Thyroid gland (tissue), 4 donors: ENCODE measurements at regions not wholly inside any gene's neighbourhood (a gene's known extent, or its start where the extent isn't known, plus 50 kb on each side); places are given as distances from the start of the nearest gene placed in this dataset.
"Not testable (repeated sequence)": the region's sequence is repeated elsewhere in the genome, so short reads cannot be mapped to it uniquely, and the experiment has no call there.

ENCODE experiments used
- CTCF ChIP-seq, 6 experiments: fragments of 200-600 bp in 3 of 6; fragments of 450-650 bp in 3 of 6; sonication (generic) in 3 of 6; IDR thresholded peaks; one replicate each; pipeline ENCODE4 v1.5.1; 2016 to 2019; ENCODE audit warnings: antibody characterized with exemption in 6 of 6, mild to moderate bottlenecking in 2 of 6, inconsistent platforms in 1 of 6, moderate library complexity in 1 of 6
- POLR2A ChIP-seq, 2 donors: fragments of 450-650 bp; IDR thresholded peaks; one replicate each; pipeline ENCODE4 v1.6.1; 2017; ENCODE audit warnings: antibody characterized with exemption in 2 of 2, mild to moderate bottlenecking in 2 of 2, moderate library complexity in 1 of 2

GRCh38 chr22:25460682-25461081, 103.8 kb upstream of the GRK3 start:
- not testable (repeated sequence) for TF ChIP-seq CTCF, POLR2A (IDR thresholded peaks at IDR 0.05)
